ENCODE measurements at regions not wholly inside any gene's neighbourhood (a gene's known extent, or its start where the extent isn't known, plus 50 kb on each side); places are given as distances from the start of the nearest gene placed in this dataset.

- no peak for TF ChIP-seq ZNF462 (CRISPR knock-in tag; IDR thresholded peaks at IDR 0.05)
These were observed 79.3 kb downstream of the SIK1 start (continued) for GRCh38 chr21:43347461-43348169.

GRCh38 chr21:43346551-43346950 lies 80.4 kb downstream of the SIK1 start:
- H3K4me2 ChIP-seq = no peak overlapping the region
- H3K4me1 ChIP-seq (ENCODE audit: insufficient read depth) = no peaks in the 10 kb centered on the region
- H3F3A ChIP-seq (replicated peaks; ENCODE audit: low read depth) = no peaks in the 10 kb centered on the region
- H3K4me3 Mint-ChIP-seq = no peak overlapping the region
- DNase-seq (ENCODE audit: low spot score) (no peak), ATAC-seq (no peak)
- H3K36me3 Mint-ChIP-seq (ENCODE audit: low read depth) = no peaks in the 10 kb centered on the region
- H2AFZ ChIP-seq = no peak overlapping the region
- H3K27me3 ChIP-seq (ENCODE audit: insufficient read depth) = no peaks in the 10 kb centered on the region
- H3K4me3 ChIP-seq = no peak overlapping the region
- no peak for TF ChIP-seq JUNB (IDR thresholded peaks at IDR 0.05; ENCODE audit: unreplicated experiment)
- no peak for TF ChIP-seq ZNF462 (CRISPR knock-in tag; IDR thresholded peaks at IDR 0.05)
- peaks cover 13% of the 10 kb centered on the region for H3K27me3 Mint-ChIP-seq (ENCODE audit: insufficient read depth, low read depth, poor library complexity)
- H4K20me1 ChIP-seq (replicated peaks; ENCODE audit: insufficient read depth) = no peaks in the 10 kb centered on the region
- H3K27ac ChIP-seq (ENCODE audit: low read depth) = no peak overlapping the region
- no peaks in the 10 kb centered on the region for H3K9me3 Mint-ChIP-seq
- no peaks in the 10 kb centered on the region for H3K9me2 ChIP-seq (ENCODE audit: insufficient read depth)
- peaks cover 6% of the 10 kb centered on the region for H3K4me1 Mint-ChIP-seq
- H3K36me3 ChIP-seq (ENCODE audit: insufficient read depth) = no peaks in the 10 kb centered on the region
- H3K27ac Mint-ChIP-seq = no peak overlapping the region
- H3K79me2 ChIP-seq (replicated peaks; ENCODE audit: insufficient read depth) = no peaks in the 10 kb centered on the region

All from GM23338 (cell line).